Gastroesophageal sphincter (tissue), 4 donors: ENCODE measurements at regions not wholly inside any gene's neighbourhood (a gene's known extent, or its start where the extent isn't known, plus 50 kb on each side); places are given as distances from the start of the nearest gene placed in this dataset.

Source experiments
- ATAC-seq: fragments of 150-250 bp; one replicate; pipeline ENCODE4 v1.9.1; 2016; ENCODE audit warnings: mild to moderate bottlenecking, moderate library complexity
- H3K27ac ChIP-seq, 4 donors: fragments of 200-600 bp; sonication (generic) in 3 of 4; 1 replicate in 3 of 4; 2 replicates in 1 of 4; pipeline ENCODE4 v1.5.1; 2016 to 2019
- H3K27me3 ChIP-seq: fragments of 200-600 bp; sonication (generic); one replicate; pipeline ENCODE4 v1.5.1; 2019
- H3K36me3 ChIP-seq, 2 donors: fragments of 200-600 bp; sonication (generic); one replicate each; pipeline ENCODE4 v1.5.1; 2019; ENCODE audit warnings: control low read depth in 1 of 2
- H3K4me1 ChIP-seq, 3 donors: fragments of 200-600 bp; sonication (generic); 1 replicate in 2 of 3; 2 replicates in 1 of 3; pipeline ENCODE4 v1.5.1; 2016 to 2019; ENCODE audit warnings: control low read depth in 2 of 3
- H3K4me3 ChIP-seq, 2 donors: fragments of 200-600 bp; sonication (generic); one replicate each; pipeline ENCODE4 v1.5.1; 2019; ENCODE audit warnings: mild to moderate bottlenecking in 1 of 2, moderate library complexity in 1 of 2
- H3K9me3 ChIP-seq, 3 donors: fragments of 200-600 bp; sonication (generic); one replicate each; pipeline ENCODE4 v1.5.1; 2017 to 2019; ENCODE audit warnings: control low read depth in 2 of 3
- EP300 ChIP-seq: sonication (generic); formaldehyde crosslinking; IDR thresholded peaks from one replicate; pipeline ENCODE4 v1.6.1; 2017; ENCODE audit warnings: antibody characterized with exemption, mild to moderate bottlenecking
- POLR2A ChIP-seq, 2 donors: fragments of 450-650 bp; IDR thresholded peaks; one replicate each; pipeline ENCODE4 v1.6.1; 2017; ENCODE audit warnings: antibody characterized with exemption in 2 of 2, mild to moderate bottlenecking in 2 of 2, moderate library complexity in 1 of 2
- POLR2AphosphoS5 ChIP-seq: sonication (generic); formaldehyde crosslinking; IDR thresholded peaks from one replicate; pipeline ENCODE4 v1.6.1; 2017; ENCODE audit warnings: antibody characterized with exemption
- WGBS, 2 donors: methylation state at CpG; one replicate each; pipeline ENCODE4 v1.1.5; 2018; ENCODE audit warnings: low coverage in 1 of 2; 5-methylcytosine and 5-hydroxymethylcytosine counted together
- TF ChIP-seq, protein P1 (sequence below), 4 experiments: fragments of 200-600 bp in 2 of 4; fragments of 450-650 bp in 2 of 4; sonication (generic) in 1 of 4; IDR thresholded peaks; one replicate each; pipeline ENCODE4 v1.5.1; 2017 to 2019; ENCODE audit warnings: antibody characterized with exemption in 4 of 4, mild to moderate bottlenecking in 2 of 4, moderate library complexity in 2 of 4

GRCh38 chr1:65593516-65593915 lies 173.0 kb downstream of the LEPR start:
- H3K27ac ChIP-seq: no peak overlapping the region
- no peaks in the 10 kb centered on the region for H3K27me3 ChIP-seq
- 88 to 89% methylated on average over 2 of the region's 2 CpGs for WGBS, 2 donors
- H3K36me3 ChIP-seq: peaks cover 0 to 10% of the 10 kb centered on the region in 2 donors
- TF ChIP-seq POLR2AphosphoS5 (no peak), EP300 (no peak), POLR2A (IDR thresholded peaks at IDR 0.05) (no peak)
- TF ChIP-seq, protein P1, sequence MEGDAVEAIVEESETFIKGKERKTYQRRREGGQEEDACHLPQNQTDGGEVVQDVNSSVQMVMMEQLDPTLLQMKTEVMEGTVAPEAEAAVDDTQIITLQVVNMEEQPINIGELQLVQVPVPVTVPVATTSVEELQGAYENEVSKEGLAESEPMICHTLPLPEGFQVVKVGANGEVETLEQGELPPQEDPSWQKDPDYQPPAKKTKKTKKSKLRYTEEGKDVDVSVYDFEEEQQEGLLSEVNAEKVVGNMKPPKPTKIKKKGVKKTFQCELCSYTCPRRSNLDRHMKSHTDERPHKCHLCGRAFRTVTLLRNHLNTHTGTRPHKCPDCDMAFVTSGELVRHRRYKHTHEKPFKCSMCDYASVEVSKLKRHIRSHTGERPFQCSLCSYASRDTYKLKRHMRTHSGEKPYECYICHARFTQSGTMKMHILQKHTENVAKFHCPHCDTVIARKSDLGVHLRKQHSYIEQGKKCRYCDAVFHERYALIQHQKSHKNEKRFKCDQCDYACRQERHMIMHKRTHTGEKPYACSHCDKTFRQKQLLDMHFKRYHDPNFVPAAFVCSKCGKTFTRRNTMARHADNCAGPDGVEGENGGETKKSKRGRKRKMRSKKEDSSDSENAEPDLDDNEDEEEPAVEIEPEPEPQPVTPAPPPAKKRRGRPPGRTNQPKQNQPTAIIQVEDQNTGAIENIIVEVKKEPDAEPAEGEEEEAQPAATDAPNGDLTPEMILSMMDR (IDR thresholded peaks at IDR 0.05): no peak
- no peak for ATAC-seq
- H3K9me3 ChIP-seq: no peaks in the 10 kb centered on the region
- H3K4me1 ChIP-seq: no peaks in the 10 kb centered on the region
- no peak overlapping the region for H3K4me3 ChIP-seq

GRCh38 chr1:65595724-65596123 lies 175.3 kb downstream of the LEPR start:
- H3K27ac ChIP-seq: no peak overlapping the region
- ATAC-seq: no peak
- H3K4me1 ChIP-seq: no peaks in the 10 kb centered on the region
- TF ChIP-seq EP300 (no peak), POLR2A (IDR thresholded peaks at IDR 0.05) (no peak), POLR2AphosphoS5 (no peak)
- TF ChIP-seq, protein P1 (IDR thresholded peaks at IDR 0.05): no peak
- H3K36me3 ChIP-seq: peaks cover 0 to 10% of the 10 kb centered on the region in 2 donors
- H3K4me3 ChIP-seq: no peak overlapping the region
- no peaks in the 10 kb centered on the region for H3K9me3 ChIP-seq
- 86 to 100% methylated on average over 2 of the region's 2 CpGs for WGBS, 2 donors
- no peaks in the 10 kb centered on the region for H3K27me3 ChIP-seq

DNA sequence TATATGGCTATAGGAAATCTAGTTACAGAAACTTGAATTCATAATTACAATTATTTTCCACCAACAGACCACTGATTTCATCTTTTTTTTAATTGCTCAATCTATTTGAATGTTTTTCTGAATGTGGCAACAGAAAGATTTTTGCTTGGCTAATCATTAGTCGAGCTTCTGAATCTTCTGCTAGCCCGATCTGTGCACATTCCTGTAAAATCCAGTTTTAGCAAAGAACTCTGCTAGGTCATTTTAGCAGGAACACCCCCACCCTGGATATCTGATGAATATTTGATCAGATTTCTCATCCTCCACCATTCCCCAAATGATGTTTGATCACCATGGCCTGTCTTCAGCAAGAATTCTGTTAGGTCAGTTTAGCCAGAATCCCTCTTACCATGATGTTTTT lies 176.3 kb downstream of the LEPR start:
- TF ChIP-seq, protein P1 (IDR thresholded peaks at IDR 0.05): no peak
- TF ChIP-seq EP300: no peak
- TF ChIP-seq POLR2AphosphoS5: no peak
- no peak for TF ChIP-seq POLR2A (IDR thresholded peaks at IDR 0.05)
- H3K4me1 ChIP-seq: no peaks in the 10 kb centered on the region
- H3K27ac ChIP-seq: no peak overlapping the region
- ATAC-seq: no peak
- no peak overlapping the region for H3K4me3 ChIP-seq
- H3K36me3 ChIP-seq: peaks cover 0 to 10% of the 10 kb centered on the region in 2 donors
- WGBS, 2 donors: 93 to 94% methylated on average over 2 of the region's 2 CpGs
- H3K27me3 ChIP-seq: no peaks in the 10 kb centered on the region
- H3K9me3 ChIP-seq: no peaks in the 10 kb centered on the region

- no peak overlapping the region for H3K27ac ChIP-seq
- H3K4me3 ChIP-seq: no peak overlapping the region
- no peaks in the 10 kb centered on the region for H3K4me1 ChIP-seq
- TF ChIP-seq POLR2A (IDR thresholded peaks at IDR 0.05) (no peak), EP300 (no peak), POLR2AphosphoS5 (no peak)
- TF ChIP-seq, protein P1 (IDR thresholded peaks at IDR 0.05): no peak
- no peaks in the 10 kb centered on the region for H3K27me3 ChIP-seq
- no peaks in the 10 kb centered on the region for H3K9me3 ChIP-seq
- WGBS, 2 donors: 86 to 95% methylated on average over 1 of the region's 1 CpG
- peaks cover 0 to 10% of the 10 kb centered on the region in 2 donors for H3K36me3 ChIP-seq
- ATAC-seq: no peak
Observed at GRCh38 chr1:65605621-65606020, 185.2 kb downstream of the LEPR start.

DNA sequence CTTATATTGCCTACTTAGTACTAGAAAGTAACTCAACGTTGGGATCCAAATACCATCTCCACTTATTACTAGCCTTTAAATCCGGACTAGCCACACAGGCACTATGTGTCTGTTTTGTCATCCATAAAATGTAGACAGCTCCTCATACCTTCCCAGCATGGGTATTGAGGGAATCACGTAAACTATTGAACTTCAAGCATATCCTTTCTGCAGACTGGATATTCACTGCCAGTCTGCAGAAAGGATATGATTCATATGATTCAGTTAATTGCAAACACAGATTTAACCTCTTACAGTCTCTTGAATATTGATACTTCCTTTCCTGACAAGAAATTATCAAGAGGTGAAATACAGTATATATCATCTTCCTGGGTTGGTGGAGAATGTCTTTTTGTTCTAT lies 186.0 kb downstream of the LEPR start:
- no peak for ATAC-seq
- WGBS, 2 donors: 52 to 63% methylated on average over 2 to 3 of the region's 3 CpGs
- TF ChIP-seq POLR2A (IDR thresholded peaks at IDR 0.05) (no peak), EP300 (no peak), POLR2AphosphoS5 (no peak)
- TF ChIP-seq, protein P1 (IDR thresholded peaks at IDR 0.05): no peak

More for the DNA sequence above, 186.0 kb downstream of the LEPR start:
- H3K27ac ChIP-seq: no peak overlapping the region
- no peak overlapping the region for H3K4me3 ChIP-seq
- no peaks in the 10 kb centered on the region for H3K27me3 ChIP-seq
- H3K9me3 ChIP-seq: no peaks in the 10 kb centered on the region
- peaks cover 0 to 17% of the 10 kb centered on the region in 2 donors for H3K36me3 ChIP-seq
- H3K4me1 ChIP-seq: no peaks in the 10 kb centered on the region
